Mononuclear cell (primary cell): ENCODE measurements at regions not wholly inside any gene's neighbourhood (a gene's known extent, or its start where the extent isn't known, plus 50 kb on each side); places are given as distances from the start of the nearest gene placed in this dataset.

Source experiments
- H3K27me3 ChIP-seq: 2 replicates; pipeline ENCODE4 v1.6.0; 2011; ENCODE audit warnings: low read length, control low read depth; ENCODE audit not compliant: insufficient read depth
- H3K4me1 ChIP-seq: 2 replicates; pipeline ENCODE4 v1.5.1; 2011; ENCODE audit warnings: mild to moderate bottlenecking, low read length, control low read depth; ENCODE audit not compliant: insufficient read depth
- H3K4me3 ChIP-seq: 2 replicates; pipeline ENCODE4 v1.5.1; 2011; ENCODE audit warnings: mild to moderate bottlenecking, low read length, moderate library complexity
- H3K9me3 ChIP-seq: 2 replicates; pipeline ENCODE4 v1.5.1; 2011; ENCODE audit warnings: low read depth, mild to moderate bottlenecking, control low read depth, low read length

DNA sequence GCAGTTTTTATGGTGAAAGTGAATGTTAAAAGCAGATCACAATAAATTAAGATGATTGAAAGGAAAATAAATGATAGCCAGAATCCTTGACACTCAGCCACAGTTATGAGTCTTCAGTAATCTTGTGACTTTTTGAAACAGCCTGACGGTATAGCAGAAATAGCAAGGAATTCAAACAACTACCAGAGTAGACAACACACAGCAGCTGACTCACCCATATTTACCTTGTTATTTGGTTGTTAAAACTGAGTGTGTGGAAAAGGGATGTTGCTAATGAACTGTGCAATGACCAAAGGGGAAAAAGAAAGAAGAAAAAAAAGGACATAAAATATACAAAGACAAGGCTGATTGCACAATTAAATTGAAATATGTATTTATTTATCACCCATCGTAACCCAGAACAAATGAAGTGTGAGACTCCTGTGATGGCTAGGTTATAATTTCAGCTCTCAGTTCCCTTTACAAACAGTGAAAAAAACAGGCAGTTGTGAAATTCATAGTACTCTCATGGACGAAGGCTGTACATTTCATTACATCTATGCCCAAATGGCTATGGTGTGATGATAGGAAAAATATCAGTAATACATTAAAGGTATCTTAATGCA lies 1023.0 kb upstream of the SORCS1 start:
- H3K27me3 ChIP-seq, result no peaks in the 10 kb centered on the region
- no peaks in the 10 kb centered on the region for H3K9me3 ChIP-seq
- no peaks in the 10 kb centered on the region for H3K4me1 ChIP-seq
- no peak overlapping the region for H3K4me3 ChIP-seq

DNA sequence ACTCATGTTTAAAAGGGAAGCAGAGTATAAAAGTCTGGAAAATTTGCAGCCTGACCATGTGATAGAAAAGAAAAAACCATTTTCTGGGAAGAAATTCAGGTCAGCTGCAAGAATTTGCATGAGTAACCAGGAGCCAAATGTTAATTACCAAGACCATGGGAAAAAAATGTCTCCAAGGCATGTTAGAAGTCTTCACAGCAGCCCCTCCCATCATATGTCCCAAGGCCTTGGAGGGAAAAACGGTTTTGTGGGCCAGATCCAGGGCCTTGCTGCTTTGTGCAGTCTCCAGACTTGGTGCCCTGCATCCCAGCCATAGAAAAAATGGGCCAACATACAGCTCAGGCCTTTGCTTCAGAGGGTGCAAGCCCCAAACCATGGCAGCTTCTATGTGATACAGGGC lies 1019.6 kb upstream of the SORCS1 start:
- H3K9me3 ChIP-seq, result no peaks in the 10 kb centered on the region
- no peaks in the 10 kb centered on the region for H3K27me3 ChIP-seq
- H3K4me3 ChIP-seq, result no peak overlapping the region
- H3K4me1 ChIP-seq, result no peaks in the 10 kb centered on the region

GRCh38 chr10:108180878-108181277 lies 1016.4 kb upstream of the SORCS1 start:
- Histone ChIP-seq H3K27me3 (no peaks in the 10 kb centered on the region), H3K4me3 (no peak overlapping the region)

DNA sequence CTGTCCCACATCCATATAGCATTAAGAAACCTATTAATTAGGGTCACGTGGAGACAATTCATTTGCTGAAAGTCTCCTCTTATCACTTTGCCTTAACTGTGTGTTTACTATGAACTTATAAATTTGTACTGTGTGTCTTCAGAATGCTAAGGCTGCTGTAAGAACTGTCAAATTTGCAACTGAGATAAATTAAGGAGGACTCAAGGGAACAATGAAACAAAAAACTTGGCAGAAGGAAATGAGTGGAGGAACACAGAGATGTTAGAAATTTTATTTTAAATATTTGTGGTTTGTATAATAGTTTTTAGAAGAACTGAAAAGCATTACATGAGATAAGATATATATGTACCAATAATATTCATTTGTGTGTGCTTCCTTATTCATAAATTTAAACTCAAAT lies 1005.3 kb upstream of the SORCS1 start:
- Histone ChIP-seq H3K4me3 (no peak overlapping the region), H3K4me1 (no peaks in the 10 kb centered on the region), H3K27me3 (no peaks in the 10 kb centered on the region), H3K9me3 (no peaks in the 10 kb centered on the region)

More at GRCh38 chr10:108180878-108181277, 1016.4 kb upstream of the SORCS1 start:
- Histone ChIP-seq H3K9me3 (no peaks in the 10 kb centered on the region), H3K4me1 (no peaks in the 10 kb centered on the region)

- Histone ChIP-seq H3K27me3 (no peaks in the 10 kb centered on the region), H3K9me3 (no peaks in the 10 kb centered on the region), H3K4me3 (no peak overlapping the region), H3K4me1 (no peaks in the 10 kb centered on the region)
These were observed 1003.3 kb upstream of the SORCS1 start for GRCh38 chr10:108167766-108168165.

- H3K4me1 ChIP-seq, result no peaks in the 10 kb centered on the region
- no peaks in the 10 kb centered on the region for H3K9me3 ChIP-seq
- H3K4me3 ChIP-seq, result no peak overlapping the region
- H3K27me3 ChIP-seq, result no peaks in the 10 kb centered on the region
These were observed 1001.9 kb upstream of the SORCS1 start for GRCh38 chr10:108166401-108166800.

GRCh38 chr10:108147346-108147745 lies 982.8 kb upstream of the SORCS1 start:
- Histone ChIP-seq H3K9me3 (peaks cover 10% of the 10 kb centered on the region), H3K27me3 (no peaks in the 10 kb centered on the region), H3K4me1 (no peaks in the 10 kb centered on the region), H3K4me3 (no peak overlapping the region)

DNA sequence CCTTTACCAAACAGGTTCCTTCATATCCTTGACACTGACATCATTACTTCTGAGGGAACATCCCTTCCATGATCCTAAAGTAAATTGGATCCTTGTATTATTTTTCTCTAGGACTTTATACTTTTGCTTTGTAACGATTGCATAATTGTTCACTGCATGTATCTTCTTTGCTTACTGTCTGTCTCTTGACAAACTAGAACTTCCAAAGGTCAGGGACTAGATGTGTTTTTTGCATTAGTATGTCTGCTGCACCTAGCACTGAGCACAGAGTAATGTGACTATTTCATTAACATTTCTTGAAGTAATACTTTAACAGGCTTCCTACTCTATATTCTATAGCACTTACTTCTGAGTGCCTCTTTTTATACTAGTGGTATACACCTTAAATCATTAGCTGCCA lies 976.6 kb upstream of the SORCS1 start:
- no peaks in the 10 kb centered on the region for H3K27me3 ChIP-seq
- no peaks in the 10 kb centered on the region for H3K4me1 ChIP-seq
- no peaks in the 10 kb centered on the region for H3K9me3 ChIP-seq
- H3K4me3 ChIP-seq, result no peak overlapping the region

DNA sequence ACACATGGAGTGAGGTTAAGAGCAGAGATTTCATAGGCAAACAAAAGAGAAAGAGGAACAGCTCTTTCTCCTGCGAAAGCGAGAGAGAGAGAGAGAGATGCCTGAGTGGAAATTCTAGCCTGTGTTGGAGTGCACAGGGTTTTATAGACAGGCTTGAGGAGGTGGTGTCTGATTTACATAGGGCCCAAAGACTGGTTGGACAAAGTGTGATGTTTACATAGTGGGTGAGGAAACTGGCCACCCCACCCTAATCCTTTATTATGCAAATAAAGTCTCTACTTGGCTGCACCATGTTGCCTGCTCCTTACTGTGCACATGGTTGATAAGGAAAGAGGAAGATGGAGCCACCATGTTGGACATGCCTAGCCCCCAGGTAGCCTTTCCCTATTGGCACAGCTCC lies 967.8 kb upstream of the SORCS1 start:
- H3K9me3 ChIP-seq, result no peaks in the 10 kb centered on the region
- no peaks in the 10 kb centered on the region for H3K27me3 ChIP-seq
- H3K4me1 ChIP-seq, result no peaks in the 10 kb centered on the region
- no peak overlapping the region for H3K4me3 ChIP-seq

- Histone ChIP-seq H3K4me1 (no peaks in the 10 kb centered on the region), H3K27me3 (no peaks in the 10 kb centered on the region), H3K4me3 (no peak overlapping the region), H3K9me3 (no peaks in the 10 kb centered on the region)
These were observed 966.1 kb upstream of the SORCS1 start for GRCh38 chr10:108130575-108130974.

DNA sequence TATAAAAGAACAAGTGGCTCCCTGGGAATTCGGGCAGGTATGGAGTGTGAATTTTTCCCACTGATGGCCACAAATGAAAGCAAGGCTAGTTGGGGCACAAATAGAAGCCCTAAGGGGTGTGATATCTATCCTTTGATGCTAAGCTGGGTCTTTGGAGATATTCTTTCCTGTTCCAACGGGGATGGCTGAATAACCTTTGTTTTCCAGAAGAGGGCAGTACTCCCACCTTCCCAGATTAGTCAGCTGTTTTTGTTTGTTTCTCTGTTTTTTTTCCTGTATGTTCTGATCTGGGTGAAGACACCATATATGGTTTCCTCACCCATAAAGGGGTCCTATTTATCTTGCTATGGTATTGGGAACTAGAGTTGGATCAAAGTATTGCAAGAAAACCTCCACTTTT lies 947.7 kb upstream of the SORCS1 start:
- Histone ChIP-seq H3K27me3 (no peaks in the 10 kb centered on the region), H3K4me3 (no peak overlapping the region), H3K9me3 (no peaks in the 10 kb centered on the region), H3K4me1 (no peaks in the 10 kb centered on the region)

- no peak overlapping the region for H3K4me3 ChIP-seq
- no peaks in the 10 kb centered on the region for H3K27me3 ChIP-seq
- no peaks in the 10 kb centered on the region for H3K4me1 ChIP-seq
- no peaks in the 10 kb centered on the region for H3K9me3 ChIP-seq
These were observed 940.1 kb upstream of the SORCS1 start for GRCh38 chr10:108104551-108105156.

DNA sequence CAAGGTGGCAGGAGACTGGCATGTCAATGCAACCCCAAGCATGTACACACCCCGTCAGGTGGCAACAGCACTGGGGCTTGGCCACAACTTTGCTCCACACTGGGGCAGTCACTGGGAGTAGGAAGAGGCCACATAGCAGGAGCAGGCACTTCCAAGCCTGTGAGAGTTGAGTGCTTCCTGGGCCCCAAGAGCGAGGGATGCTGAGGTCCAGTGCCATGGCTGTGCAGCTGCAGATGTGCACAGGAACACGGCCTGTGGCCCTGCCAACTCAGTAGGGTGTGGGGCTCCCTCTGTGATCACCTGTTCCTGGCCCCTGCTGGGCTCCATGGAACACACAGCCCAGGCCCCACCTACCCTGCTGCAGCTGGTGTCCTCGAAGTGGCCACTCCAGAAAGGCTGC lies 932.8 kb upstream of the SORCS1 start:
- no peaks in the 10 kb centered on the region for H3K27me3 ChIP-seq
- H3K4me3 ChIP-seq, result no peak overlapping the region
- H3K9me3 ChIP-seq, result peaks cover 6% of the 10 kb centered on the region
- H3K4me1 ChIP-seq, result no peaks in the 10 kb centered on the region

DNA sequence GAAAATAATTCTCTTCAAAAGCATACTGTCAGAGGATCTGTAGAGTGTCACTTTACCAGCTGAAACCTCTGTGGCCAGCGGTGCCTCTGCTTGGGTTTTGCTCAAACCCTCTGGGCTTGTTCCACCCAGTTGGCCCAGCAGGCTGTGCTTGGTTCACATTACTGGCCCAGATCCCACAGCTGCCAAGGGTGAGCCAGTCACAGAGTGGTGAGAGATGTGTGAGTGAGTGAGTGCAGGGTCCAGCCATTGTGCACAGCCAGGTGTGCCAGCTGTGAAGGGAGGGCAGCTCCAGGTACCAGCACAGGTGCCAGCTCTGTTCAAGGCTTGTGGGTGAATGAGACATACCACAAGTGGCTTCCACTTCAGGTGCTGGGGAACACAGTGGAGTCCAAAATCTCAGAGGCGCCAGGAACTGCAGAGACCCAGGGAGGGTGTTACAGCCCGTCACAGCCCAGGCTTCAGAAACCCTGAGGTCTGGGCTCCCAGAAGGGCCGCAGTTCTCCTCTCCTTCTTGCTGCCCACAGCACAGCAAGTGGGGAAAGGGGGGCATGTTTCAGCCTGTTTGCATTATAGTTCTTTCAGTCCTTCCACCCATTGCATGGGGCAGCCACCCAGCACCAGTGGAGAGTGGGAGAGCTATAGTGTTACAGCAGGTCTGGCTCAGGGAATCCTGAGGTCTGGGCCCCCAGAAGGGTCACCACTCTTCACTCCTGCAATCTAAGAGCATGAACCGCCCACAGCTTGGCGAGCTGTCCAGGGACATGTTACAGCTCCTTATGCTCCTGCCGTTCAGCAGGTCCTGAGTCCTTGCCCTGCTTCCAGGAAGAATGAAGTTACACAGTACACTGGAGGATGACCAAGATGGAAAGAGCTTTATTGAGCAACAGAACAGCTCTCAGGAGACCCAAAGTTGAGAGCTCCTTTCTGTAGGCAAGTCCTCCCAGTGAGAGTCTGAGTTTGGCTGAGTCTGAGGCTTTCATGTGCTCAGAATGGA lies 931.7 kb upstream of the SORCS1 start:
- Histone ChIP-seq H3K9me3 (peaks cover 6% of the 10 kb centered on the region), H3K4me3 (no peak overlapping the region), H3K27me3 (no peaks in the 10 kb centered on the region), H3K4me1 (no peaks in the 10 kb centered on the region)

GRCh38 chr10:108090476-108091215 lies 926.1 kb upstream of the SORCS1 start:
- Histone ChIP-seq H3K9me3 (no peaks in the 10 kb centered on the region), H3K4me3 (no peak overlapping the region), H3K27me3 (no peaks in the 10 kb centered on the region), H3K4me1 (no peaks in the 10 kb centered on the region)
